ENCODE measurements at regions not wholly inside any gene's neighbourhood (a gene's known extent, or its start where the extent isn't known, plus 50 kb on each side); places are given as distances from the start of the nearest gene placed in this dataset.

GRCh38 chr9:7304627-7304995, 495.0 kb downstream of the DMAC1 start:
- no peak for FAIRE-seq
- no peak for TF ChIP-seq CTCF (IDR thresholded peaks at IDR 0.05; ENCODE audit: insufficient read depth, low read depth, low read length)
- TF ChIP-seq EZH2 (IDR thresholded peaks at IDR 0.05; ENCODE audit: insufficient read depth, low read length) = no peak
- H3K27me3 Mint-ChIP-seq (ENCODE audit: low read depth, unreplicated experiment) = no peaks in the 10 kb centered on the region
- H3K9ac ChIP-seq (ENCODE audit: low read length) = no peak overlapping the region
- no peak overlapping the region for H3K4me2 ChIP-seq (ENCODE audit: low read length)
- H3K9me3 ChIP-seq (ENCODE audit: insufficient read depth, low read depth, low read length) = peaks cover 3% of the 10 kb centered on the region
- H3K27ac ChIP-seq (ENCODE audit: low read depth, low read length) = no peak overlapping the region
- no peak for DNase-seq (ENCODE audit: low read depth)
- H3K27me3 ChIP-seq (ENCODE audit: insufficient read depth, low read length) = no peaks in the 10 kb centered on the region
- no peaks in the 10 kb centered on the region for H3K36me3 Mint-ChIP-seq (ENCODE audit: low read depth, unreplicated experiment)
- H3K4me1 Mint-ChIP-seq (ENCODE audit: low read depth, unreplicated experiment) = no peaks in the 10 kb centered on the region
- no peak overlapping the region for H2AFZ ChIP-seq (ENCODE audit: low read depth, low read length)
- peaks cover 7% of the 10 kb centered on the region for H3K9me3 Mint-ChIP-seq (ENCODE audit: unreplicated experiment)
- no peak overlapping the region for H3K4me3 Mint-ChIP-seq (ENCODE audit: unreplicated experiment)
- no peaks in the 10 kb centered on the region for H4K20me1 ChIP-seq (ENCODE audit: insufficient read depth, low read length)
- no peaks in the 10 kb centered on the region for H3K79me2 ChIP-seq (ENCODE audit: insufficient read depth, low read length)
- H3K27ac Mint-ChIP-seq (ENCODE audit: unreplicated experiment) = no peak overlapping the region
- H3K36me3 ChIP-seq (ENCODE audit: insufficient read depth, low read length) = no peaks in the 10 kb centered on the region
- no peak overlapping the region for H3K4me3 ChIP-seq (ENCODE audit: insufficient read depth, low read depth, low read length)
- H3K4me1 ChIP-seq (ENCODE audit: insufficient read depth, low read length) = no peaks in the 10 kb centered on the region

DNA sequence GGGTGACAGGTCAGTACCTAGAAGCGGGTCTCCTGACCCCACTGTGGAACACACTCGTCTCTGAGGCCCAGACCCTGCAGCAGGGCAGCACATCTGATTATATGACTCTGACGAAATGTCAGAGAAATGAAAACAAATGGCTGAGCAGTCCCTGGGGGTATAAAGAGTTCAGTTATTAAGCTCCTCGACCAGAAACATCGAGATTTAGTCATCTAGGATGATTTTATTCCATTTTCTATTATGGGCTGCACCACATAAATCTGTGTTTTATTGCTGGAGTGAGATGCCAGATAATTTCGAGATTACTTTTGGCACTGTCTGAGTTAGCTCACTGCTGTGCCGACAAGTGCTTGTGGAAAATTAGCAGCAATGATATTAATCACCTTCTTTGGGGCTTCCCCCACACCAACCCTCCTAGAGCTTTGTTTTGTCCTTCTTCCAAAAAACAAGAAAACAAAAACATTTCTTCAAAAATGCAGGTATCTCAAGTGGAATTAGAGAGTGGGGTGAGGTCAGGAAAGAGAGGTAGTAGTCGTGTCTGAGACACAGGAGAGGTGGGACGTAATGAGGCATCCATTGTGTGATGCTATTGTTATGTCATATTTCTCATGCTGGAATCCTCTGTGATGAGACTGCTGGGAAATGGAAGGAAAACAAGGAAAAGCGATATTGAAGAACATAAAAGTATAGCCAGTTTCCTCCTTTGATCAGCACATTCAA, 495.5 kb downstream of the DMAC1 start:
- Histone ChIP-seq H3K36me3 (ENCODE audit: insufficient read depth, low read length) (no peaks in the 10 kb centered on the region), H3K4me3 (ENCODE audit: insufficient read depth, low read depth, low read length) (no peak overlapping the region), H3K9me3 (ENCODE audit: insufficient read depth, low read depth, low read length) (peaks cover 3% of the 10 kb centered on the region), H2AFZ (ENCODE audit: low read depth, low read length) (no peak overlapping the region), H3K27ac (ENCODE audit: low read depth, low read length) (no peak overlapping the region), H3K9ac (ENCODE audit: low read length) (no peak overlapping the region), H3K4me2 (ENCODE audit: low read length) (no peak overlapping the region), H3K27me3 (ENCODE audit: insufficient read depth, low read length) (no peaks in the 10 kb centered on the region), H3K4me1 (ENCODE audit: insufficient read depth, low read length) (no peaks in the 10 kb centered on the region), H3K79me2 (ENCODE audit: insufficient read depth, low read length) (no peaks in the 10 kb centered on the region), H4K20me1 (ENCODE audit: insufficient read depth, low read length) (no peaks in the 10 kb centered on the region)
- no peak for DNase-seq (ENCODE audit: low read depth)
- H3K27me3 Mint-ChIP-seq (ENCODE audit: low read depth, unreplicated experiment) = no peaks in the 10 kb centered on the region
- no peaks in the 10 kb centered on the region for H3K36me3 Mint-ChIP-seq (ENCODE audit: low read depth, unreplicated experiment)
- no peak overlapping the region for H3K27ac Mint-ChIP-seq (ENCODE audit: unreplicated experiment)
- no peak overlapping the region for H3K4me3 Mint-ChIP-seq (ENCODE audit: unreplicated experiment)
- FAIRE-seq = no peak
- no peaks in the 10 kb centered on the region for H3K4me1 Mint-ChIP-seq (ENCODE audit: low read depth, unreplicated experiment)
- peaks cover 2% of the 10 kb centered on the region for H3K9me3 Mint-ChIP-seq (ENCODE audit: unreplicated experiment)
- TF ChIP-seq CTCF (IDR thresholded peaks at IDR 0.05; ENCODE audit: insufficient read depth, low read depth, low read length) (no peak), EZH2 (IDR thresholded peaks at IDR 0.05; ENCODE audit: insufficient read depth, low read length) (no peak)

DNA sequence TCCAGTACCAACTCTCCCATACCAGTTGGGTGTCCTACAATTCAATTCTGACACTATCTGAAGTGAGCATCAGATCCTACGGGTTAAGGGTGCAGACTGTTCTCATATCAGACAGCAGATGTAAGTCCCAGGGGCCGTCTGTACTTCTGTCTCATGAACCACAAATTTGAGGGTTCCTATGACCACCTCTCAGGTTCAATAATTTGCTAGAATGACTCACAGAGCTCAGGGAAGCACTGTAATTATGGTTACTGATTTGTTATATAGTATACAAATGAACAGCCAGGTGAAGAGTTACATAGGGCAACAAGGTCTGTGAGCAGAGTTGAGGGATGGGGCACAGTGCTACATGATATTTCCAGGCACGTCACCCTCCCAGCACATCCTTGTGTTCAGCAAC, 499.1 kb downstream of the DMAC1 start:
- FAIRE-seq = no peak
- Mint-ChIP-seq H3K4me3 (ENCODE audit: unreplicated experiment) (no peak overlapping the region), H3K36me3 (ENCODE audit: low read depth, unreplicated experiment) (no peaks in the 10 kb centered on the region), H3K4me1 (ENCODE audit: low read depth, unreplicated experiment) (no peaks in the 10 kb centered on the region), H3K27ac (ENCODE audit: unreplicated experiment) (no peak overlapping the region), H3K9me3 (ENCODE audit: unreplicated experiment) (no peaks in the 10 kb centered on the region), H3K27me3 (ENCODE audit: low read depth, unreplicated experiment) (no peaks in the 10 kb centered on the region)
- Histone ChIP-seq H3K4me3 (ENCODE audit: insufficient read depth, low read depth, low read length) (no peak overlapping the region), H3K9ac (ENCODE audit: low read length) (no peak overlapping the region), H3K36me3 (ENCODE audit: insufficient read depth, low read length) (no peaks in the 10 kb centered on the region), H3K4me1 (ENCODE audit: insufficient read depth, low read length) (no peaks in the 10 kb centered on the region), H3K27ac (ENCODE audit: low read depth, low read length) (no peak overlapping the region), H3K4me2 (ENCODE audit: low read length) (no peak overlapping the region), H3K79me2 (ENCODE audit: insufficient read depth, low read length) (no peaks in the 10 kb centered on the region), H4K20me1 (ENCODE audit: insufficient read depth, low read length) (no peaks in the 10 kb centered on the region), H3K9me3 (ENCODE audit: insufficient read depth, low read depth, low read length) (no peaks in the 10 kb centered on the region), H3K27me3 (ENCODE audit: insufficient read depth, low read length) (no peaks in the 10 kb centered on the region), H2AFZ (ENCODE audit: low read depth, low read length) (no peak overlapping the region)
- TF ChIP-seq EZH2 (IDR thresholded peaks at IDR 0.05; ENCODE audit: insufficient read depth, low read length) = no peak
- no peak for TF ChIP-seq CTCF (IDR thresholded peaks at IDR 0.05; ENCODE audit: insufficient read depth, low read depth, low read length)
- DNase-seq (ENCODE audit: low read depth) = no peak

All from astrocyte (in vitro differentiated cells and primary cell).